ENCODE measurements at regions not wholly inside any gene's neighbourhood (a gene's known extent, or its start where the extent isn't known, plus 50 kb on each side); places are given as distances from the start of the nearest gene placed in this dataset.

GRCh38 chr7:152987656-152988055, 228.1 kb downstream of the ACTR3B start:
- DNase-seq (ENCODE audit: insufficient read length) (no peak), FAIRE-seq (no peak)
- TF ChIP-seq POLR2A (IDR thresholded peaks at IDR 0.05; ENCODE audit: low read depth, low read length) = no peak
- TF ChIP-seq POLR2AphosphoS5 (IDR thresholded peaks at IDR 0.05; ENCODE audit: low read depth, low read length) = no peak
- TF ChIP-seq TAF1 (IDR thresholded peaks at IDR 0.05; ENCODE audit: borderline replicate concordance, low read depth, low read length) = no peak

GRCh38 chr7:152989889-152990380, 230.4 kb downstream of the ACTR3B start:
- DNase-seq (ENCODE audit: insufficient read length) (no peak), FAIRE-seq (no peak)
- TF ChIP-seq POLR2A (IDR thresholded peaks at IDR 0.05; ENCODE audit: low read depth, low read length) (no peak), TAF1 (IDR thresholded peaks at IDR 0.05; ENCODE audit: borderline replicate concordance, low read depth, low read length) (no peak), POLR2AphosphoS5 (IDR thresholded peaks at IDR 0.05; ENCODE audit: low read depth, low read length) (no peak)

- no peak for FAIRE-seq
- DNase-seq (ENCODE audit: insufficient read length) = no peak
- TF ChIP-seq POLR2AphosphoS5 (IDR thresholded peaks at IDR 0.05; ENCODE audit: low read depth, low read length) (no peak), POLR2A (IDR thresholded peaks at IDR 0.05; ENCODE audit: low read depth, low read length) (no peak), TAF1 (IDR thresholded peaks at IDR 0.05; ENCODE audit: borderline replicate concordance, low read depth, low read length) (no peak)
Observed at GRCh38 chr7:152998420-152998819, 238.9 kb downstream of the ACTR3B start.

- FAIRE-seq = no peak
- TF ChIP-seq POLR2AphosphoS5 (IDR thresholded peaks at IDR 0.05; ENCODE audit: low read depth, low read length) = no peak
- no peak for TF ChIP-seq POLR2A (IDR thresholded peaks at IDR 0.05; ENCODE audit: low read depth, low read length)
- no peak for TF ChIP-seq TAF1 (IDR thresholded peaks at IDR 0.05; ENCODE audit: borderline replicate concordance, low read depth, low read length)
Observed at GRCh38 chr7:153002115-153002514, 242.6 kb downstream of the ACTR3B start.

GRCh38 chr7:153002572-153002971, 243.0 kb downstream of the ACTR3B start:
- FAIRE-seq (no peak), DNase-seq (ENCODE audit: insufficient read length) (no peak)
- TF ChIP-seq POLR2AphosphoS5 (IDR thresholded peaks at IDR 0.05; ENCODE audit: low read depth, low read length) (no peak), TAF1 (IDR thresholded peaks at IDR 0.05; ENCODE audit: borderline replicate concordance, low read depth, low read length) (no peak), POLR2A (IDR thresholded peaks at IDR 0.05; ENCODE audit: low read depth, low read length) (no peak)

More at GRCh38 chr7:153002115-153002514, 242.6 kb downstream of the ACTR3B start:
- no peak for DNase-seq (ENCODE audit: insufficient read length)

GRCh38 chr7:153004341-153004740, 244.8 kb downstream of the ACTR3B start:
- DNase-seq (ENCODE audit: insufficient read length) (no peak), FAIRE-seq (no peak)
- no peak for TF ChIP-seq TAF1 (IDR thresholded peaks at IDR 0.05; ENCODE audit: borderline replicate concordance, low read depth, low read length)
- no peak for TF ChIP-seq POLR2A (IDR thresholded peaks at IDR 0.05; ENCODE audit: low read depth, low read length)
- no peak for TF ChIP-seq POLR2AphosphoS5 (IDR thresholded peaks at IDR 0.05; ENCODE audit: low read depth, low read length)

GRCh38 chr7:153005750-153006435, 246.3 kb downstream of the ACTR3B start:
- FAIRE-seq = no peak
- no peak for DNase-seq (ENCODE audit: insufficient read length)
- TF ChIP-seq TAF1 (IDR thresholded peaks at IDR 0.05; ENCODE audit: borderline replicate concordance, low read depth, low read length) = no peak
- no peak for TF ChIP-seq POLR2A (IDR thresholded peaks at IDR 0.05; ENCODE audit: low read depth, low read length)
- TF ChIP-seq POLR2AphosphoS5 (IDR thresholded peaks at IDR 0.05; ENCODE audit: low read depth, low read length) = no peak

GRCh38 chr7:153006452-153006851, 246.9 kb downstream of the ACTR3B start:
- FAIRE-seq (no peak), DNase-seq (ENCODE audit: insufficient read length) (no peak)
- no peak for TF ChIP-seq TAF1 (IDR thresholded peaks at IDR 0.05; ENCODE audit: borderline replicate concordance, low read depth, low read length)
- TF ChIP-seq POLR2AphosphoS5 (IDR thresholded peaks at IDR 0.05; ENCODE audit: low read depth, low read length) = no peak
- no peak for TF ChIP-seq POLR2A (IDR thresholded peaks at IDR 0.05; ENCODE audit: low read depth, low read length)

- DNase-seq (ENCODE audit: insufficient read length) (no peak), FAIRE-seq (no peak)
- TF ChIP-seq POLR2A (IDR thresholded peaks at IDR 0.05; ENCODE audit: low read depth, low read length) (no peak), POLR2AphosphoS5 (IDR thresholded peaks at IDR 0.05; ENCODE audit: low read depth, low read length) (no peak)
Observed at GRCh38 chr7:153006911-153007310, 247.4 kb downstream of the ACTR3B start.

- TF ChIP-seq TAF1 (IDR thresholded peaks at IDR 0.05; ENCODE audit: borderline replicate concordance, low read depth, low read length) (no peak), POLR2AphosphoS5 (IDR thresholded peaks at IDR 0.05; ENCODE audit: low read depth, low read length) (no peak), POLR2A (IDR thresholded peaks at IDR 0.05; ENCODE audit: low read depth, low read length) (no peak)
- DNase-seq (ENCODE audit: insufficient read length) (no peak), FAIRE-seq (no peak)
Observed at GRCh38 chr7:153010416-153010815, 250.9 kb downstream of the ACTR3B start.

- FAIRE-seq (no peak), DNase-seq (ENCODE audit: insufficient read length) (no peak)
- TF ChIP-seq POLR2A (IDR thresholded peaks at IDR 0.05; ENCODE audit: low read depth, low read length) = no peak
- TF ChIP-seq POLR2AphosphoS5 (IDR thresholded peaks at IDR 0.05; ENCODE audit: low read depth, low read length) = no peak
- no peak for TF ChIP-seq TAF1 (IDR thresholded peaks at IDR 0.05; ENCODE audit: borderline replicate concordance, low read depth, low read length)
Observed at GRCh38 chr7:153012203-153012602, 252.7 kb downstream of the ACTR3B start.

- DNase-seq (ENCODE audit: insufficient read length) = no peak
- no peak for TF ChIP-seq TAF1 (IDR thresholded peaks at IDR 0.05; ENCODE audit: borderline replicate concordance, low read depth, low read length)
- TF ChIP-seq POLR2A (IDR thresholded peaks at IDR 0.05; ENCODE audit: low read depth, low read length) = no peak
- no peak for TF ChIP-seq POLR2AphosphoS5 (IDR thresholded peaks at IDR 0.05; ENCODE audit: low read depth, low read length)
- FAIRE-seq = no peak
Observed at GRCh38 chr7:153017223-153017622, 257.7 kb downstream of the ACTR3B start.
